ENCODE measurements at regions not wholly inside any gene's neighbourhood (a gene's known extent, or its start where the extent isn't known, plus 50 kb on each side); places are given as distances from the start of the nearest gene placed in this dataset.

DNA sequence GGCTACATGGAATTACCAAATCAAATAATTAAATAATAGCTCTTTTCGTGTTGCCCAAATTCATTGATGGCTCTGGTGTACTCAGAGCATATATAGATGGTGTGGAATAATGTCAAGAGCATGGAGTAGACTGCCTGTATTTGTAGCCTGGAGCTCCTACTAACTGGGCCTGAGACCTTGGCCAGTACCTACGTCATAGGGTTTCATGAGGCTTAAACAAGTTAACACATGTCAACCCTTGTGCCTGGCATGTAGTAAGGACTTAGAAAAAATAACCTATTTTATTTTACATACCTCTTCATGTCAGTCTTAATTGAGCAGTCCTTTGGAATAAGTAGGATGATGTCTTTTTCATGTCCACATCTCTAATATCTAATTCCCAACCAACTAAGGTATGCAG lies 223.7 kb upstream of the DPH6 start:
- TF ChIP-seq CTCF (conservative IDR thresholded peaks at IDR 0.05; ENCODE audit: low read depth, low read length): no peak
- DNase-seq (ENCODE audit: low read depth): no peak
- H3K4me3 ChIP-seq (ENCODE audit: low read depth, low read length): no peak overlapping the region

GRCh38 chr15:35771746-35772442 lies 225.9 kb upstream of the DPH6 start:
- H3K4me3 ChIP-seq (ENCODE audit: low read depth, low read length): no peak overlapping the region
- TF ChIP-seq CTCF (conservative IDR thresholded peaks at IDR 0.05; ENCODE audit: low read depth, low read length): no peak
- DNase-seq (ENCODE audit: low read depth): no peak

DNA sequence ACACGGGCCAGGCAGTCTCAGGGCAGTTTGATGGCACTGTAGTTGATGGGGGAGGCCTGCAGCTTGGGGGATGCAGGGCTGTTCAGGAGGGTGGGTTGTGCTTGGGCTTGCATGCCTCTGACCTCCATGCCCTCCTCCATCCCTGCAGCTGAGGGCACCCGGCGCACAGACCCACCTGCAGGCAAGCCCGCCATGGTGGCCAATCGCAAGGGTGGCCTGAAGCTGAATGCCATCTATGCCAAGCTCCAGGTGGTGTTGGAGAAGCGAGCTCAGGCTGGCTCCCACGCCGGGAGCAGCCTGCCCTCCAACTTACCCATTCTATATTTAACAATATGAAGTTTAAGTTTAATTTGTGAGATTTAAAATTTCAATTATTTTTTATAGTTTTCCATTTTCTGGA lies 228.7 kb upstream of the DPH6 start:
- DNase-seq (ENCODE audit: low read depth): no peak
- TF ChIP-seq CTCF (conservative IDR thresholded peaks at IDR 0.05; ENCODE audit: low read depth, low read length): no peak
- no peak overlapping the region for H3K4me3 ChIP-seq (ENCODE audit: low read depth, low read length)

DNA sequence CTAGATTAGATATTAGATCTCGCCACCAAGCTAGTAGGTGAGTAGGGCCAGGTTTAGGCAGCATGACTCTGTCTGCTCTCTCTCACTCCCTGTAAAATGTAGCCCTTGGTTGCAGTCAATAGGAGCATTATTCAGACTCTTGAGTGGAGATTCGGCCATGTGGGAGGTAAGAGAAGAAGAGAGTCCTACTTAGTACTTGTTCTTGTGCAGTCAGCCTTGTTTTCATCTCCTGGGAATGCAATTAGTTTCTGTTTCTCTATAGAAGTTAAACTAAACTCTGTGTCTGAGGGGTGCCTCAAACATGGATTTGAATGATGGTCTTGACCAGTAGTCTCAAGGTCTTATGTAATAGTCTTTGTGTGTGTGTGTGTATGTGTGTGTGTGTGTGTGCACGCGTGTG lies 229.5 kb upstream of the DPH6 start:
- no peak overlapping the region for H3K4me3 ChIP-seq (ENCODE audit: low read depth, low read length)
- TF ChIP-seq CTCF (conservative IDR thresholded peaks at IDR 0.05; ENCODE audit: low read depth, low read length): no peak
- no peak for DNase-seq (ENCODE audit: low read depth)

DNA sequence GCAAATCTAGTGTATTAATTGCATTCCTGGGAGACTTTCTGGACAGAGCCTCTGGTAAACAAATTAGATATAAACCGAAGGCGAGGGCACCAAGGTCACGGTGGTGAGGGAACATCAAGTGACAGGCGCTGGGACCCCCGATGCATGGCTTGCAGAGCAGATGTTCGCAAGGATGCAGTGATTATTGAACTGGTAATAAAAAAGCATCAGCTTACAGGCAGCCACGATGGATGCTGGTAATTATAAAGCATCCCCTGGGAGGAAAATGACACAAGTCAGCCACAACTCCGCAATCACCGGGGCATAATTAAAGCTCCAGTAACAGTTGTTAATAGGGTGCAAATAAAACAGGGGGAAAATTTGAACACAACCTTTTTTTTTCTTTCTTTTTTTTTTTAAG lies 231.1 kb upstream of the DPH6 start:
- DNase-seq (ENCODE audit: low read depth): no peak
- no peak overlapping the region for H3K4me3 ChIP-seq (ENCODE audit: low read depth, low read length)
- TF ChIP-seq CTCF (conservative IDR thresholded peaks at IDR 0.05; ENCODE audit: low read depth, low read length): no peak

DNA sequence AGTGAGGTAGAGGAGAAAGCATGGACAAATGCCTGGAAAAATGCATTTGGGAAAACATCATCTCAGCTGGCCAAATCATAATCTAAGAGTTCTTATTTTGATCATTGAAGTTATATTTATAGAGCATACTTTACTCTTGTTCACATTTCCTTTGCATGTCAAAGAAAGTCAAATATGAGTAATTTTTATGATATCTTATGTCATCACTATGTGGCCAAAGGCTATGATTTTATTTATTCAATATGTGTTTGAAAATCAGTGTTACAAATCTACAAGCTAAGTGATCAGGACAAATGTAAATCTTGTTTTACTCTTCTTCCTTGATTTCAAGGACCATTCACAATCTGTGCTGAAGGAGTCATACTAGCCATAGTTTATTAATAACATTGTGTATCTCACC lies 237.2 kb upstream of the DPH6 start:
- no peak for TF ChIP-seq CTCF (conservative IDR thresholded peaks at IDR 0.05; ENCODE audit: low read depth, low read length)
- H3K4me3 ChIP-seq (ENCODE audit: low read depth, low read length): no peak overlapping the region
- no peak for DNase-seq (ENCODE audit: low read depth)

DNA sequence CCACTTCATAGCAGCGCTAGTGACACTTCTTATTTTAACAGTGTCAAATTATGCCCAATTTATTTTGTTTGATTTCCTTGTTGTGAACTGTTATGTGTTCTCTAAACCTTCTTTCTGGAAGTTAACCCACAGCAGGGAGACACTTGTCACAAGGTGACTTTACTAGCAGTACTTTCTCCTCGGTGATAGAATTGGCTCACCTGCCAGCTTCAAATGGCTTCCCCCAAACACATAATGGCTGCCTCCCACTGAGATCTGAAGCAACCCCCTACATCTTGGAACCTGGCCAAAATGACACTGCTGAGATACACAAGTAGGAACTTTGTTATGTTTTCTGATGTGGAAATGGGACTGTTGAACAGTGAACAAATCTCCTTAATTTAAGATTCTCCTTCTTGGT lies 238.8 kb upstream of the DPH6 start:
- TF ChIP-seq CTCF (conservative IDR thresholded peaks at IDR 0.05; ENCODE audit: low read depth, low read length): no peak
- no peak for DNase-seq (ENCODE audit: low read depth)
- H3K4me3 ChIP-seq (ENCODE audit: low read depth, low read length): no peak overlapping the region

Data from epithelial cell of proximal tubule (primary cell).